ENCODE measurements at regions not wholly inside any gene's neighbourhood (a gene's known extent, or its start where the extent isn't known, plus 50 kb on each side); places are given as distances from the start of the nearest gene placed in this dataset.
A peak's percentile ranks its signal among the peaks of the same experiment; 100 is the strongest.

DNA sequence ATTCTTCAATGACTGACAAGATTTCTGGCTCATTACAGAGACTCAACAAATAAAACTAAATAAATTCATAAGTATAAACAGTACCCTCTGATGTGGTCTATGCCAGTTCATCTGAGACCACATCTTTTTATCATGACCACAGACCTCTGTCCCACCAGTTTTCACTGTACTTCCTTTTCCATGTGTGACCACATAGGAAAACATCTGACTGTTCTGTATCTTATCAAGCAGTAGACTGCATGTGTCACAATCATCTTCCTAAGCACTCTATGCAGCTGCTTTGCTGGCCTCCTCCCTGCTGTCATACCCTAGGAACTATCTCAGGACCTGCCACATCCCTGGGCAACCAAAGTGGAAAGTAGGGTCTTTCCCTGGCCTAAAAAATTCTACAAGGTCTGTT, 205.0 kb upstream of the ZNF462 start:
- Histone ChIP-seq H3K27ac (ENCODE audit: low read depth, low read length) (no peak overlapping the region), H3K4me1 (replicated peaks in 1 of 4; ENCODE audit: control insufficient read depth in 3 of 4, insufficient read depth in 4 of 4, low read length in 3 of 4) (0 out of 7 replicates have a peak, but pooled peaks cover 0 to 3% (median 1%) of the 10 kb centered on the region in 4 experiments), H2BK120ac (replicated peaks; ENCODE audit: low read depth, low read length) (no peak overlapping the region), H3K14ac (ENCODE audit: insufficient read length) (no peak overlapping the region), H2BK20ac (ENCODE audit: low read length) (0 out of 2 replicates have a peak overlapping the region, but pooled peaks have one; percentile 8), H3K4ac (replicated peaks; ENCODE audit: insufficient read length, low read depth, low read length) (no peak overlapping the region), H4K5ac (ENCODE audit: insufficient read length, low read depth, low read length) (no peak overlapping the region), H2AFZ (ENCODE audit: low read length) (no peak overlapping the region), H2BK12ac (ENCODE audit: low read depth, low read length) (no peak overlapping the region), H2BK15ac (ENCODE audit: low read length) (no peak overlapping the region), H4K8ac (ENCODE audit: extremely low read depth, insufficient read depth, low read length) (no peak overlapping the region), H4K20me1 (replicated peaks in 1 of 2; ENCODE audit: control insufficient read depth in 1 of 2, insufficient read depth in 2 of 2, low read length in 2 of 2) (no peaks in the 10 kb centered on the region), H3K4me2 (ENCODE audit: insufficient read depth in 1 of 2, low read depth in 2 of 2, low read length in 2 of 2) (no peak overlapping the region), H3K18ac (ENCODE audit: extremely low read depth, low read length) (no peak overlapping the region), H4K91ac (replicated peaks; ENCODE audit: insufficient read length, low read length) (no peak overlapping the region), H3K9ac (replicated peaks in 1 of 4; ENCODE audit: extremely low read depth in 1 of 4, low read depth in 3 of 4, low read length in 3 of 4) (no peak overlapping the region), H3K23me2 (ENCODE audit: low read depth, low read length) (no peaks in the 10 kb centered on the region), H2AK5ac (ENCODE audit: low read depth, low read length) (no peak overlapping the region), H3K56ac (replicated peaks; ENCODE audit: insufficient read length, low read depth, low read length) (no peak overlapping the region), H3K9me3 (ENCODE audit: insufficient read depth in 2 of 2, low read depth in 1 of 2, low read length in 1 of 2) (peaks cover 0 to 3% of the 10 kb centered on the region in 2 experiments; a peak in 1 of 4 replicates), H3K36me3 (ENCODE audit: control insufficient read depth in 2 of 4, insufficient read depth in 4 of 4, low read length in 3 of 4) (no peaks in the 10 kb centered on the region), H3K79me2 (ENCODE audit: control insufficient read depth in 1 of 2, insufficient read depth in 2 of 2, low read length in 2 of 2) (no peaks in the 10 kb centered on the region), H3K79me1 (ENCODE audit: low read depth, low read length) (no peaks in the 10 kb centered on the region), H3K27me3 (replicated peaks in 1 of 4; ENCODE audit: control insufficient read depth in 3 of 4, extremely low read depth in 1 of 4, insufficient read depth in 3 of 4, low read length in 3 of 4) (no peaks in the 10 kb centered on the region), H3K4me3 (ENCODE audit: extremely low read depth in 1 of 4, insufficient read depth in 2 of 4, low read depth in 3 of 4, low read length in 4 of 4) (no peak overlapping the region), H2BK5ac (ENCODE audit: low read depth, low read length) (no peak overlapping the region), H3K23ac (ENCODE audit: insufficient read length) (no peak overlapping the region)
- CTCF ChIA-PET (ENCODE audit: partially characterized antibody): interaction anchor here (0.9 kb wide), 1 partner anchor 372 kb away, joined by 3 read pairs; no protein-coding TSS in a partner anchor
- POLR2A ChIA-PET (ENCODE audit: partially characterized antibody): no interaction called here
- DNase-seq (ENCODE audit: low read depth in 1 of 2, low spot score in 2 of 2): no peak
- TF ChIP-seq JUN (IDR thresholded peaks at IDR 0.05; ENCODE audit: low read depth, low read length): no peak
- TF ChIP-seq CBX8 (IDR thresholded peaks at IDR 0.05; ENCODE audit: borderline replicate concordance, low read depth, low read length): no peak
- no peak for TF ChIP-seq CHD1 (IDR thresholded peaks at IDR 0.05; ENCODE audit: low read depth, low read length)
- TF ChIP-seq NRF1 (IDR thresholded peaks at IDR 0.05; ENCODE audit: low read depth, low read length): no peak
- no peak for TF ChIP-seq PHF8 (conservative IDR thresholded peaks at IDR 0.05; ENCODE audit: low read depth, low read length)
- no peak for TF ChIP-seq TBP (IDR thresholded peaks at IDR 0.05; ENCODE audit: low read depth, low read length)
- TF ChIP-seq JUND (IDR thresholded peaks at IDR 0.05; ENCODE audit: low read length): no peak
- no peak for FAIRE-seq

Data from H1 (cell line).